ENCODE measurements at regions not wholly inside any gene's neighbourhood (a gene's known extent, or its start where the extent isn't known, plus 50 kb on each side); places are given as distances from the start of the nearest gene placed in this dataset.

DNA sequence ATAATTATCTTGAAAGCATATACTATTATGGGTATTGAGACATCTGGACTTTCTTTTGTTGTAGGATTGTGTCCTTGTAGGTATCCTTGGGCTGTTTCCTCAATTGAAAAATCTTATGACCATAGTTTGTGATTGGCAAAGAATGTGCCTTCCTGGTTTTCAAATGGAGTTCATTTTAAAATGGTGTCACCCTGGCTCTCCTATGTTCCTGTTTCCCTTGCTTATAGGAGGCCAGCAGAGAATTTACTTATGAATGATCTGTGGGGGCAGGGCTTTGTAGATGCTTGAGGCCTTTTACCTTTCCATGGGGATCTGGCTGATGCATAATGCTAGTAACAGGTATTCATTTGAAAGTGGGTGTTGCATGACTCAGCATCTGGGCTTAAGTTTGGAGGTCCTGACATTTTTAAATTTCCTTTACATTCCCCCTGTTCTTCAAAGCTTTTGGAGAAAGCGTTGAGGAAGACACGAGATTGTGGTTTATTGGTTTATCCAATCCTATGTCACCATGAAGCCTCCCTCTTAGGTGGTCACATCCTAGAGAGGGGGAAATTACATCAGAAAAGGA, 135.0 kb upstream of the PROKR2 start:
- DNase-seq (ENCODE audit: low read depth) = no peak
- TF ChIP-seq, protein P1, sequence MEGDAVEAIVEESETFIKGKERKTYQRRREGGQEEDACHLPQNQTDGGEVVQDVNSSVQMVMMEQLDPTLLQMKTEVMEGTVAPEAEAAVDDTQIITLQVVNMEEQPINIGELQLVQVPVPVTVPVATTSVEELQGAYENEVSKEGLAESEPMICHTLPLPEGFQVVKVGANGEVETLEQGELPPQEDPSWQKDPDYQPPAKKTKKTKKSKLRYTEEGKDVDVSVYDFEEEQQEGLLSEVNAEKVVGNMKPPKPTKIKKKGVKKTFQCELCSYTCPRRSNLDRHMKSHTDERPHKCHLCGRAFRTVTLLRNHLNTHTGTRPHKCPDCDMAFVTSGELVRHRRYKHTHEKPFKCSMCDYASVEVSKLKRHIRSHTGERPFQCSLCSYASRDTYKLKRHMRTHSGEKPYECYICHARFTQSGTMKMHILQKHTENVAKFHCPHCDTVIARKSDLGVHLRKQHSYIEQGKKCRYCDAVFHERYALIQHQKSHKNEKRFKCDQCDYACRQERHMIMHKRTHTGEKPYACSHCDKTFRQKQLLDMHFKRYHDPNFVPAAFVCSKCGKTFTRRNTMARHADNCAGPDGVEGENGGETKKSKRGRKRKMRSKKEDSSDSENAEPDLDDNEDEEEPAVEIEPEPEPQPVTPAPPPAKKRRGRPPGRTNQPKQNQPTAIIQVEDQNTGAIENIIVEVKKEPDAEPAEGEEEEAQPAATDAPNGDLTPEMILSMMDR (conservative IDR thresholded peaks at IDR 0.05; ENCODE audit: control insufficient read depth, insufficient read depth, low read depth, low read length) = no peak
- no peak overlapping the region for H3K4me3 ChIP-seq (ENCODE audit: control insufficient read depth, low read depth, low read length)

DNA sequence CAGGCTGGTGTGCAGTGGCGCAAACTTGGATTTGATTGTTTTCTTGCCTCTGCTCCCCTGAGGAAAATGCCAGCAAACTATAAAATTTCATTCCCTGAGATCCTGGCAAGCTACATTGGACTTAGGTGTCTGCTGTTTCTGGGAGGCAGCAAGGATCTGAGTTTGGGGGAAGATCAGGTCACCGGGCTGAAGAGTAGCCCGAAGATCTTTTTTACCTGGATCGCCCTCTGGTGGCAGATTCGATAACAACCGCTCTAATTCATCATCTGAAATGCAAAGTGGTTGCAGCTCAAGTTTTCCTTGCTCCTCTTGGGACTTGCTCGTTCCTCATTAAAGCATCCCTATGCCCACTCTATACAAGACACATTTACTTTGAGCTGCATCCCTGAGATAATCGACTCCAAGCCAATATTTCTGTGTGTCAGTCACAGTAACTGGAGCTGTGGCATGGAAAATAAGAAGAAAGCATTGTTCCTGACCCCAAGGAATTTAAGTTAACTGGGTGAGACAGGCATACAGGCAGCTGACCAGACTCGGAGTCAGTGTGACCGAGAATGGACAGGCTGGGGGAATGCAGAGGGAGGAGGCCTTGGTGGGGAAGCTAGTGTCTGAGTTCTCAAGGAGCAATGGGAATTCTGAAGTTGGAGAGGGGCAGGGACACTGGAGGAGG, 131.8 kb upstream of the PROKR2 start:
- H3K4me3 ChIP-seq (ENCODE audit: control insufficient read depth, low read depth, low read length) = no peak overlapping the region
- TF ChIP-seq, protein P1 (conservative IDR thresholded peaks at IDR 0.05; ENCODE audit: control insufficient read depth, insufficient read depth, low read depth, low read length) = peak; percentile 78
- peak; percentile 43 for DNase-seq (ENCODE audit: low read depth)

DNA sequence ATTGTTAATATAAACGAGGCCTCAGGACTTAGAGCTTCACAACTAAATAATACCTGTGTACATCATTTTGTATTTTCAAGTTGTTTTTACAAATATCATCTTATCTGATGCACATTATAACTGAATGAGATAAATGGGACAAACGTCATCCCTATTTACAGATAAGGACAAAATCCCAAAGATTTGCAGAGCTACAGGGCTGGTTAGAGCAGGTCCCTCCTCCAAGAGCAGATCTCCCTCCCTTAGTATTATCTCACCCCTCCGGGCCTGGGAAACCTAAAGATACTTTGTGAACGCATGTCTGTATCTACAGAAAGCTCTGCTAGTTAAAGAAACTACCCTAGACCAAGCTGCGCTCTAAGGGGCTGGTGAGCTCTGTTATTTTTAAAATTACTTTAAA, 130.4 kb upstream of the PROKR2 start:
- no peak for DNase-seq (ENCODE audit: low read depth)
- no peak overlapping the region for H3K4me3 ChIP-seq (ENCODE audit: control insufficient read depth, low read depth, low read length)
- TF ChIP-seq, protein P1 (conservative IDR thresholded peaks at IDR 0.05; ENCODE audit: control insufficient read depth, insufficient read depth, low read depth, low read length) = no peak

DNA sequence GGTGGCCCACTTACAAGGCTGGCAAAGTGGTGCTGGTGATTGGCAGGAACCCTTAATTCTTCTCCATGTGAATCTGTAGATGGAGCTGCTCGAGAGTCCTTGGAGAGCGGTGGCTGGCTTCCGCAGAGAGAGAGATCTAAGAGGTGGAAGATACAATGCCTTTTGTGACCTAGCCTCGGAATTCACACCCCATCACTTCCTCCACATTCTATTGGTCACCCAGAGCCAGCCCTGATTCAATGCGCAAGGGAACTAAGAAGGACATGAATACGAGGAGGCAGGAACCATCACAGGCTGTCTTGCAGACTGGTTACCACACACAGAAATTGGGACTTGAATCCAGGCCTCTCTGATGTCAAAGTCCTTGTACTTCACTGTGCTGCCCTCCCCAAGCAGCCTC, 128.9 kb upstream of the PROKR2 start:
- no peak for DNase-seq (ENCODE audit: low read depth)
- H3K4me3 ChIP-seq (ENCODE audit: control insufficient read depth, low read depth, low read length) = no peak overlapping the region
- TF ChIP-seq, protein P1 (conservative IDR thresholded peaks at IDR 0.05; ENCODE audit: control insufficient read depth, insufficient read depth, low read depth, low read length) = no peak

DNA sequence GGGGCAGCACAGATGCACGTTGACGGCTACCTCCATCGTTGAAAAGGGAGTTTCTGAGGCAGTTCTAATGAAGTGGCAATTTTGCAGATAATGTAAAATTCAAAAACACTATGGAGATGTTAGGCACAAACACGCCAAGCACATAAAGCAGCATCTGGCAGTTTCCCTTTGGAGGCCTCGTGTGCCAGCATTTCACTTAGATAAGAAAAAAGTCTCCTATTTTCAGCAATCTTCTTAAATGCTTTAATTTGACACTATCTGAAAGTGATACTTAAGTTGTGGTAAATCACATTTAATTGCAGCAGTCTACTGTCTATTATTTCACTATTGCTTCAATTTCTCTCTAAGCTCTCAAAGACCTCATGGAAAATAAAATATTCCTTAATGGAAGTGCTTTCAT, 125.3 kb upstream of the PROKR2 start:
- no peak for DNase-seq (ENCODE audit: low read depth)
- H3K4me3 ChIP-seq (ENCODE audit: control insufficient read depth, low read depth, low read length) = no peak overlapping the region
- TF ChIP-seq, protein P1 (conservative IDR thresholded peaks at IDR 0.05; ENCODE audit: control insufficient read depth, insufficient read depth, low read depth, low read length) = no peak

DNA sequence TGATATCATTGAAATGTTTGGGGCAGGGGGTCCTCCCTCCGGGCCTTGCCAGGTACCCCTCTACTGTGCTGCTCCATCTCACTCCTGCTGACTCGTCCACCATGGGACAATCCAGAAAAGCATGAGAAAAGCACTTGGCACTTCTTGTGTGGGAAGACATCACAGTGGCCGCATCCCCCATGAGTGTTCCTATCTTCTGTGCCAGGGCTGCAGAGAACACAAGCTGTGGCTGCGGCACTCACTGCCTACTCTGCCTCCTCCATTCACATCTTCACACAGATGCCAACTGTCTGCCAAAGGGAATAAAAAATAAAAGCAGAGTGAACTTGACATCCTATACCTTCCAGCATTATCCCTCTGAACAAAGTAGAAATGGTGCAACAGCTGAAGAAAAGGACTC, 117.4 kb upstream of the PROKR2 start:
- H3K4me3 ChIP-seq (ENCODE audit: control insufficient read depth, low read depth, low read length) = no peak overlapping the region
- DNase-seq (ENCODE audit: low read depth) = no peak
- TF ChIP-seq, protein P1 (conservative IDR thresholded peaks at IDR 0.05; ENCODE audit: control insufficient read depth, insufficient read depth, low read depth, low read length) = no peak
